Nephron (organoid): ENCODE measurements at regions not wholly inside any gene's neighbourhood (a gene's known extent, or its start where the extent isn't known, plus 50 kb on each side); places are given as distances from the start of the nearest gene placed in this dataset.

Source experiments
- H3K27ac Mint-ChIP-seq, 3 experiments: 2 replicates each; pipeline ENCODE4 v1.8.0; 2020; ENCODE audit warnings: mixed read lengths in 3 of 3, mild to moderate bottlenecking in 2 of 3, moderate library complexity in 1 of 3
- H3K27me3 Mint-ChIP-seq: 2 replicates; pipeline ENCODE4 v1.8.0; 2021; ENCODE audit warnings: low read depth, mild to moderate bottlenecking, moderate library complexity, mixed read lengths
- H3K36me3 Mint-ChIP-seq: 2 replicates; pipeline ENCODE4 v1.8.0; 2020; ENCODE audit warnings: low read depth, mixed read lengths
- H3K4me1 Mint-ChIP-seq: 2 replicates; pipeline ENCODE4 v1.8.0; 2020; ENCODE audit warnings: mixed read lengths
- H3K4me3 Mint-ChIP-seq, 3 experiments: 2 replicates each; pipeline ENCODE4 v1.8.0; 2020; ENCODE audit warnings: mild to moderate bottlenecking in 3 of 3, mixed read lengths in 3 of 3, moderate library complexity in 2 of 3
- H3K9me3 Mint-ChIP-seq: 2 replicates; pipeline ENCODE4 v1.8.0; 2020; ENCODE audit warnings: mixed read lengths
- CTCF ChIP-seq, 3 experiments: fragments of 200-600 bp; sonication (generic); IDR thresholded peaks; one replicate each; pipeline ENCODE4 v1.5.0; 2021; ENCODE audit warnings: antibody characterized with exemption in 3 of 3; ENCODE audit not compliant: unreplicated experiment in 3 of 3

GRCh38 chr6:11903645-11904044, 108.5 kb upstream of the HIVEP1 start:
- no peak for TF ChIP-seq CTCF (IDR thresholded peaks at IDR 0.05; ENCODE audit: unreplicated experiment in 3 of 3)
- peaks cover 11% of the 10 kb centered on the region for H3K4me1 Mint-ChIP-seq
- no peaks in the 10 kb centered on the region for H3K27me3 Mint-ChIP-seq
- no peak overlapping the region for H3K4me3 Mint-ChIP-seq
- H3K27ac Mint-ChIP-seq: no peak overlapping the region
- peaks cover 21% of the 10 kb centered on the region for H3K9me3 Mint-ChIP-seq
- peaks cover 6% of the 10 kb centered on the region for H3K36me3 Mint-ChIP-seq

- Mint-ChIP-seq H3K9me3 (peaks cover 21% of the 10 kb centered on the region), H3K27me3 (no peaks in the 10 kb centered on the region), H3K4me1 (no peaks in the 10 kb centered on the region), H3K27ac (no peak overlapping the region), H3K36me3 (peaks cover 6% of the 10 kb centered on the region), H3K4me3 (no peak overlapping the region)
- TF ChIP-seq CTCF (IDR thresholded peaks at IDR 0.05; ENCODE audit: unreplicated experiment in 3 of 3): no peak
Measured at GRCh38 chr6:11902527-11902926, 109.6 kb upstream of the HIVEP1 start.

GRCh38 chr6:11900662-11901598, 111.2 kb upstream of the HIVEP1 start:
- Mint-ChIP-seq H3K27ac (no peak overlapping the region), H3K9me3 (peaks cover 27% of the 10 kb centered on the region), H3K27me3 (no peaks in the 10 kb centered on the region), H3K36me3 (peaks cover 6% of the 10 kb centered on the region), H3K4me1 (no peaks in the 10 kb centered on the region), H3K4me3 (no peak overlapping the region)
- TF ChIP-seq CTCF (IDR thresholded peaks at IDR 0.05; ENCODE audit: unreplicated experiment in 3 of 3): no peak

- Mint-ChIP-seq H3K4me1 (no peaks in the 10 kb centered on the region), H3K4me3 (no peak overlapping the region), H3K27me3 (no peaks in the 10 kb centered on the region), H3K27ac (no peak overlapping the region), H3K9me3 (peaks cover 31% of the 10 kb centered on the region), H3K36me3 (peaks cover 6% of the 10 kb centered on the region)
- no peak for TF ChIP-seq CTCF (IDR thresholded peaks at IDR 0.05; ENCODE audit: unreplicated experiment in 3 of 3)
Measured at GRCh38 chr6:11899645-11900044, 112.5 kb upstream of the HIVEP1 start.

GRCh38 chr6:11894212-11894611, 115.6 kb upstream of the ADTRP start:
- Mint-ChIP-seq H3K4me1 (no peaks in the 10 kb centered on the region), H3K4me3 (no peak overlapping the region), H3K27ac (no peak overlapping the region), H3K36me3 (no peaks in the 10 kb centered on the region), H3K27me3 (no peaks in the 10 kb centered on the region), H3K9me3 (peaks cover 22% of the 10 kb centered on the region)
- TF ChIP-seq CTCF (IDR thresholded peaks at IDR 0.05; ENCODE audit: unreplicated experiment in 3 of 3): no peak

- TF ChIP-seq CTCF (IDR thresholded peaks at IDR 0.05; ENCODE audit: unreplicated experiment in 3 of 3): no peak
- Mint-ChIP-seq H3K27ac (no peak overlapping the region), H3K9me3 (peaks cover 18% of the 10 kb centered on the region), H3K27me3 (no peaks in the 10 kb centered on the region), H3K4me3 (no peak overlapping the region), H3K36me3 (no peaks in the 10 kb centered on the region), H3K4me1 (no peaks in the 10 kb centered on the region)
Measured at GRCh38 chr6:11891547-11891946, 112.9 kb upstream of the ADTRP start.
